ENCODE measurements at regions not wholly inside any gene's neighbourhood (a gene's known extent, or its start where the extent isn't known, plus 50 kb on each side); places are given as distances from the start of the nearest gene placed in this dataset.

GRCh38 chr11:131307506-131307905, 62.9 kb upstream of the NTM start:
- Mint-ChIP-seq H3K36me3 (ENCODE audit: low read depth) (no peaks in the 10 kb centered on the region), H3K27ac (no peak overlapping the region), H3K4me3 (no peak overlapping the region), H3K9me3 (no peaks in the 10 kb centered on the region), H3K4me1 (no peaks in the 10 kb centered on the region), H3K27me3 (ENCODE audit: low read depth) (peaks cover 4% of the 10 kb centered on the region)
- no peak for TF ChIP-seq CTCF (IDR thresholded peaks at IDR 0.05; ENCODE audit: unreplicated experiment in 3 of 3)

GRCh38 chr11:131309776-131310175, 60.6 kb upstream of the NTM start:
- no peak for TF ChIP-seq CTCF (IDR thresholded peaks at IDR 0.05; ENCODE audit: unreplicated experiment in 3 of 3)
- no peaks in the 10 kb centered on the region for H3K36me3 Mint-ChIP-seq (ENCODE audit: low read depth)
- no peak overlapping the region for H3K27ac Mint-ChIP-seq
- H3K4me1 Mint-ChIP-seq, result no peaks in the 10 kb centered on the region
- H3K9me3 Mint-ChIP-seq, result peaks cover 2% of the 10 kb centered on the region
- no peak overlapping the region for H3K4me3 Mint-ChIP-seq
- peaks cover 4% of the 10 kb centered on the region for H3K27me3 Mint-ChIP-seq (ENCODE audit: low read depth)

- Mint-ChIP-seq H3K9me3 (peaks cover 14% of the 10 kb centered on the region), H3K36me3 (ENCODE audit: low read depth) (no peaks in the 10 kb centered on the region), H3K27me3 (ENCODE audit: low read depth) (peaks cover 4% of the 10 kb centered on the region), H3K27ac (no peak overlapping the region), H3K4me1 (no peaks in the 10 kb centered on the region), H3K4me3 (no peak overlapping the region)
- TF ChIP-seq CTCF (IDR thresholded peaks at IDR 0.05; ENCODE audit: unreplicated experiment in 3 of 3), result no peak
These were observed 58.5 kb upstream of the NTM start for GRCh38 chr11:131311776-131312514.
